ENCODE measurements at regions not wholly inside any gene's neighbourhood (a gene's known extent, or its start where the extent isn't known, plus 50 kb on each side); places are given as distances from the start of the nearest gene placed in this dataset.

GRCh38 chr4:185912779-185913178, 100.8 kb upstream of the SORBS2 start:
- TF ChIP-seq POLR2AphosphoS5 (IDR thresholded peaks at IDR 0.05; ENCODE audit: low read depth, low read length) (no peak), CHD2 (IDR thresholded peaks at IDR 0.05; ENCODE audit: low read length) (no peak), EP300 (IDR thresholded peaks at IDR 0.05; ENCODE audit: borderline replicate concordance in 1 of 2, low read depth in 2 of 2, low read length in 2 of 2) (no peak), SP1 (IDR thresholded peaks at IDR 0.05; ENCODE audit: low read depth, low read length) (no peak), POLR2A (IDR thresholded peaks at IDR 0.05; ENCODE audit: control extremely low read depth in 1 of 2, low read depth in 2 of 2, low read length in 2 of 2) (no peak), YY1 (IDR thresholded peaks at IDR 0.05; ENCODE audit: low read depth, low read length) (no peak), SIX5 (IDR thresholded peaks at IDR 0.05; ENCODE audit: low read depth, low read length) (no peak), TCF12 (IDR thresholded peaks at IDR 0.05; ENCODE audit: low read depth, low read length) (no peak)
- TF ChIP-seq, protein P1, sequence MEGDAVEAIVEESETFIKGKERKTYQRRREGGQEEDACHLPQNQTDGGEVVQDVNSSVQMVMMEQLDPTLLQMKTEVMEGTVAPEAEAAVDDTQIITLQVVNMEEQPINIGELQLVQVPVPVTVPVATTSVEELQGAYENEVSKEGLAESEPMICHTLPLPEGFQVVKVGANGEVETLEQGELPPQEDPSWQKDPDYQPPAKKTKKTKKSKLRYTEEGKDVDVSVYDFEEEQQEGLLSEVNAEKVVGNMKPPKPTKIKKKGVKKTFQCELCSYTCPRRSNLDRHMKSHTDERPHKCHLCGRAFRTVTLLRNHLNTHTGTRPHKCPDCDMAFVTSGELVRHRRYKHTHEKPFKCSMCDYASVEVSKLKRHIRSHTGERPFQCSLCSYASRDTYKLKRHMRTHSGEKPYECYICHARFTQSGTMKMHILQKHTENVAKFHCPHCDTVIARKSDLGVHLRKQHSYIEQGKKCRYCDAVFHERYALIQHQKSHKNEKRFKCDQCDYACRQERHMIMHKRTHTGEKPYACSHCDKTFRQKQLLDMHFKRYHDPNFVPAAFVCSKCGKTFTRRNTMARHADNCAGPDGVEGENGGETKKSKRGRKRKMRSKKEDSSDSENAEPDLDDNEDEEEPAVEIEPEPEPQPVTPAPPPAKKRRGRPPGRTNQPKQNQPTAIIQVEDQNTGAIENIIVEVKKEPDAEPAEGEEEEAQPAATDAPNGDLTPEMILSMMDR (IDR thresholded peaks at IDR 0.05; ENCODE audit: control extremely low read depth in 1 of 3, insufficient read depth in 1 of 3, low read depth in 1 of 3, low read length in 3 of 3) = no peak
- TF ChIP-seq, protein P2, sequence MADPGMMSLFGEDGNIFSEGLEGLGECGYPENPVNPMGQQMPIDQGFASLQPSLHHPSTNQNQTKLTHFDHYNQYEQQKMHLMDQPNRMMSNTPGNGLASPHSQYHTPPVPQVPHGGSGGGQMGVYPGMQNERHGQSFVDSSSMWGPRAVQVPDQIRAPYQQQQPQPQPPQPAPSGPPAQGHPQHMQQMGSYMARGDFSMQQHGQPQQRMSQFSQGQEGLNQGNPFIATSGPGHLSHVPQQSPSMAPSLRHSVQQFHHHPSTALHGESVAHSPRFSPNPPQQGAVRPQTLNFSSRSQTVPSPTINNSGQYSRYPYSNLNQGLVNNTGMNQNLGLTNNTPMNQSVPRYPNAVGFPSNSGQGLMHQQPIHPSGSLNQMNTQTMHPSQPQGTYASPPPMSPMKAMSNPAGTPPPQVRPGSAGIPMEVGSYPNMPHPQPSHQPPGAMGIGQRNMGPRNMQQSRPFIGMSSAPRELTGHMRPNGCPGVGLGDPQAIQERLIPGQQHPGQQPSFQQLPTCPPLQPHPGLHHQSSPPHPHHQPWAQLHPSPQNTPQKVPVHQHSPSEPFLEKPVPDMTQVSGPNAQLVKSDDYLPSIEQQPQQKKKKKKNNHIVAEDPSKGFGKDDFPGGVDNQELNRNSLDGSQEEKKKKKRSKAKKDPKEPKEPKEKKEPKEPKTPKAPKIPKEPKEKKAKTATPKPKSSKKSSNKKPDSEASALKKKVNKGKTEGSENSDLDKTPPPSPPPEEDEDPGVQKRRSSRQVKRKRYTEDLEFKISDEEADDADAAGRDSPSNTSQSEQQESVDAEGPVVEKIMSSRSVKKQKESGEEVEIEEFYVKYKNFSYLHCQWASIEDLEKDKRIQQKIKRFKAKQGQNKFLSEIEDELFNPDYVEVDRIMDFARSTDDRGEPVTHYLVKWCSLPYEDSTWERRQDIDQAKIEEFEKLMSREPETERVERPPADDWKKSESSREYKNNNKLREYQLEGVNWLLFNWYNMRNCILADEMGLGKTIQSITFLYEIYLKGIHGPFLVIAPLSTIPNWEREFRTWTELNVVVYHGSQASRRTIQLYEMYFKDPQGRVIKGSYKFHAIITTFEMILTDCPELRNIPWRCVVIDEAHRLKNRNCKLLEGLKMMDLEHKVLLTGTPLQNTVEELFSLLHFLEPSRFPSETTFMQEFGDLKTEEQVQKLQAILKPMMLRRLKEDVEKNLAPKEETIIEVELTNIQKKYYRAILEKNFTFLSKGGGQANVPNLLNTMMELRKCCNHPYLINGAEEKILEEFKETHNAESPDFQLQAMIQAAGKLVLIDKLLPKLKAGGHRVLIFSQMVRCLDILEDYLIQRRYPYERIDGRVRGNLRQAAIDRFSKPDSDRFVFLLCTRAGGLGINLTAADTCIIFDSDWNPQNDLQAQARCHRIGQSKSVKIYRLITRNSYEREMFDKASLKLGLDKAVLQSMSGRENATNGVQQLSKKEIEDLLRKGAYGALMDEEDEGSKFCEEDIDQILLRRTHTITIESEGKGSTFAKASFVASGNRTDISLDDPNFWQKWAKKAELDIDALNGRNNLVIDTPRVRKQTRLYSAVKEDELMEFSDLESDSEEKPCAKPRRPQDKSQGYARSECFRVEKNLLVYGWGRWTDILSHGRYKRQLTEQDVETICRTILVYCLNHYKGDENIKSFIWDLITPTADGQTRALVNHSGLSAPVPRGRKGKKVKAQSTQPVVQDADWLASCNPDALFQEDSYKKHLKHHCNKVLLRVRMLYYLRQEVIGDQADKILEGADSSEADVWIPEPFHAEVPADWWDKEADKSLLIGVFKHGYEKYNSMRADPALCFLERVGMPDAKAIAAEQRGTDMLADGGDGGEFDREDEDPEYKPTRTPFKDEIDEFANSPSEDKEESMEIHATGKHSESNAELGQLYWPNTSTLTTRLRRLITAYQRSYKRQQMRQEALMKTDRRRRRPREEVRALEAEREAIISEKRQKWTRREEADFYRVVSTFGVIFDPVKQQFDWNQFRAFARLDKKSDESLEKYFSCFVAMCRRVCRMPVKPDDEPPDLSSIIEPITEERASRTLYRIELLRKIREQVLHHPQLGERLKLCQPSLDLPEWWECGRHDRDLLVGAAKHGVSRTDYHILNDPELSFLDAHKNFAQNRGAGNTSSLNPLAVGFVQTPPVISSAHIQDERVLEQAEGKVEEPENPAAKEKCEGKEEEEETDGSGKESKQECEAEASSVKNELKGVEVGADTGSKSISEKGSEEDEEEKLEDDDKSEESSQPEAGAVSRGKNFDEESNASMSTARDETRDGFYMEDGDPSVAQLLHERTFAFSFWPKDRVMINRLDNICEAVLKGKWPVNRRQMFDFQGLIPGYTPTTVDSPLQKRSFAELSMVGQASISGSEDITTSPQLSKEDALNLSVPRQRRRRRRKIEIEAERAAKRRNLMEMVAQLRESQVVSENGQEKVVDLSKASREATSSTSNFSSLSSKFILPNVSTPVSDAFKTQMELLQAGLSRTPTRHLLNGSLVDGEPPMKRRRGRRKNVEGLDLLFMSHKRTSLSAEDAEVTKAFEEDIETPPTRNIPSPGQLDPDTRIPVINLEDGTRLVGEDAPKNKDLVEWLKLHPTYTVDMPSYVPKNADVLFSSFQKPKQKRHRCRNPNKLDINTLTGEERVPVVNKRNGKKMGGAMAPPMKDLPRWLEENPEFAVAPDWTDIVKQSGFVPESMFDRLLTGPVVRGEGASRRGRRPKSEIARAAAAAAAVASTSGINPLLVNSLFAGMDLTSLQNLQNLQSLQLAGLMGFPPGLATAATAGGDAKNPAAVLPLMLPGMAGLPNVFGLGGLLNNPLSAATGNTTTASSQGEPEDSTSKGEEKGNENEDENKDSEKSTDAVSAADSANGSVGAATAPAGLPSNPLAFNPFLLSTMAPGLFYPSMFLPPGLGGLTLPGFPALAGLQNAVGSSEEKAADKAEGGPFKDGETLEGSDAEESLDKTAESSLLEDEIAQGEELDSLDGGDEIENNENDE (IDR thresholded peaks at IDR 0.05; ENCODE audit: insufficient replicate concordance, low read length) = no peak

Data from H1 (cell line).